ENCODE measurements at regions not wholly inside any gene's neighbourhood (a gene's known extent, or its start where the extent isn't known, plus 50 kb on each side); places are given as distances from the start of the nearest gene placed in this dataset.

DNA sequence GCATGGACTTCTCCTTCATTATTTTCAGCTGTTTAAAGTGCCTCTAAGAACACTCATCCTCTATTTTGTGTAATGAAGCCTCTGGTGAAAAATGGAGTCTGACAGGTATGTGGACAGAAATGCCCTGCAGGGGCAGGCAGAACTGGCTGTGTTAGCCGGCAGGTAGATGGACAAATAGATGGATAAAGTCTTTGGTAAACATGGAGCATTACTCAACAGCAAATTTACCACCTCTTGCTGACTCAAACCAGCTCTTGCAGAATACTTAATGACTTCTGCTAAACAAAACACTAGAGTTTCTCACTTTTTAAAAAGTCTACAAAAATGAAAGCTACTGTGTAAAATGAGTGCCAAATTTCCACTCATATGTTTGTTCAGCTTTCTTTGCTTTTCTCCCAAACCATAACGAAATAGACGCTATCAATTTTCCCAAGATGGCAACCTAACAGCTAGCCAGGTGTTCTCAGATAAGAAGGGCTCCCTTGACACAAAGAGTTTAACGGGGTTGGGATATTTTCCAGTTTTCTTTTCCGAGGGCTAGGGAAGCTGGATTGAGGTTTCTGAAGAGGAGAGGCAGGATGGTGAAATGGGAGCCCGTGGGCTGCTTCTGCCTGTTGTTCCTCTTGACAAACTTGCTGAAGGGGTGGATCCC lies 71.9 kb upstream of the HABP2 start:
- TF ChIP-seq, protein P1, sequence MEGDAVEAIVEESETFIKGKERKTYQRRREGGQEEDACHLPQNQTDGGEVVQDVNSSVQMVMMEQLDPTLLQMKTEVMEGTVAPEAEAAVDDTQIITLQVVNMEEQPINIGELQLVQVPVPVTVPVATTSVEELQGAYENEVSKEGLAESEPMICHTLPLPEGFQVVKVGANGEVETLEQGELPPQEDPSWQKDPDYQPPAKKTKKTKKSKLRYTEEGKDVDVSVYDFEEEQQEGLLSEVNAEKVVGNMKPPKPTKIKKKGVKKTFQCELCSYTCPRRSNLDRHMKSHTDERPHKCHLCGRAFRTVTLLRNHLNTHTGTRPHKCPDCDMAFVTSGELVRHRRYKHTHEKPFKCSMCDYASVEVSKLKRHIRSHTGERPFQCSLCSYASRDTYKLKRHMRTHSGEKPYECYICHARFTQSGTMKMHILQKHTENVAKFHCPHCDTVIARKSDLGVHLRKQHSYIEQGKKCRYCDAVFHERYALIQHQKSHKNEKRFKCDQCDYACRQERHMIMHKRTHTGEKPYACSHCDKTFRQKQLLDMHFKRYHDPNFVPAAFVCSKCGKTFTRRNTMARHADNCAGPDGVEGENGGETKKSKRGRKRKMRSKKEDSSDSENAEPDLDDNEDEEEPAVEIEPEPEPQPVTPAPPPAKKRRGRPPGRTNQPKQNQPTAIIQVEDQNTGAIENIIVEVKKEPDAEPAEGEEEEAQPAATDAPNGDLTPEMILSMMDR (IDR thresholded peaks at IDR 0.05), result no peak
- no peak for TF ChIP-seq POLR2A (IDR thresholded peaks at IDR 0.05)

Data from lower leg skin (tissue), 3 donors.